H9 (cell line): ENCODE measurements at regions not wholly inside any gene's neighbourhood (a gene's known extent, or its start where the extent isn't known, plus 50 kb on each side); places are given as distances from the start of the nearest gene placed in this dataset.

Experiments
- DNase-seq: peaks from one replicate; pipeline ENCODE4 v3.0.0-alpha.2; 2017
- H2AFZ ChIP-seq: one replicate; pipeline ENCODE4 v1.6.1; 2013; ENCODE audit warnings: mild to moderate bottlenecking, low read length, control low read depth, moderate library complexity
- H2AK5ac ChIP-seq: 2 replicates; pipeline ENCODE4 v1.6.1; 2013; ENCODE audit warnings: low read length, control low read depth, mixed read lengths; ENCODE audit not compliant: insufficient read length
- H2BK120ac ChIP-seq: one replicate; pipeline ENCODE4 v1.6.1; 2013; ENCODE audit warnings: low read depth, mild to moderate bottlenecking, low read length, control low read depth, inconsistent platforms; ENCODE audit not compliant: poor library complexity, severe bottlenecking
- H2BK12ac ChIP-seq: 2 replicates; pipeline ENCODE4 v1.6.1; 2013; ENCODE audit warnings: low read length, control low read depth, mixed read lengths, low read depth; ENCODE audit not compliant: insufficient read length
- H2BK15ac ChIP-seq: 2 replicates; pipeline ENCODE4 v1.6.1; 2013; ENCODE audit warnings: low read depth, low read length, control low read depth
- H2BK20ac ChIP-seq: one replicate; pipeline ENCODE4 v1.6.1; 2013; ENCODE audit warnings: low read depth, mild to moderate bottlenecking, low read length, control low read depth, inconsistent platforms; ENCODE audit not compliant: poor library complexity, severe bottlenecking
- H2BK5ac ChIP-seq: 2 replicates; pipeline ENCODE4 v1.6.1; 2013; ENCODE audit warnings: low read length, control low read depth, mixed read lengths; ENCODE audit not compliant: insufficient read length
- H3K14ac ChIP-seq: 2 replicates; pipeline ENCODE4 v1.6.1; 2013; ENCODE audit warnings: low read length, control low read depth; ENCODE audit not compliant: insufficient read depth
- H3K18ac ChIP-seq: 2 replicates; pipeline ENCODE4 v1.6.1; 2013; ENCODE audit warnings: low read depth, mild to moderate bottlenecking, mixed read lengths, low read length, control low read depth; ENCODE audit not compliant: insufficient read length
- H3K23ac ChIP-seq: 2 replicates; pipeline ENCODE4 v1.6.1; 2013; ENCODE audit warnings: low read length, control low read depth, mixed read lengths, low read depth; ENCODE audit not compliant: insufficient read length
- H3K23me2 ChIP-seq: 2 replicates; pipeline ENCODE4 v1.6.1; 2013; ENCODE audit warnings: low read depth, mild to moderate bottlenecking, mixed read lengths, low read length, control low read depth; ENCODE audit not compliant: insufficient read length, poor library complexity, severe bottlenecking
- H3K27ac ChIP-seq: 2 replicates; pipeline ENCODE4 v1.5.1; 2013; ENCODE audit warnings: low read length, control low read depth, mixed read lengths, low read depth; ENCODE audit not compliant: insufficient read length
- H3K27me3 ChIP-seq: 2 replicates; pipeline ENCODE4 v1.6.1; 2013; ENCODE audit warnings: low read length, control low read depth, inconsistent platforms; ENCODE audit not compliant: insufficient read depth
- H3K4ac ChIP-seq: 2 replicates; pipeline ENCODE4 v1.6.1; 2013; ENCODE audit warnings: low read depth, mild to moderate bottlenecking, control low read depth, inconsistent platforms, low read length, moderate library complexity
- H3K4me1 ChIP-seq: 2 replicates; pipeline ENCODE4 v1.6.1; 2013; ENCODE audit warnings: low read length, control low read depth, inconsistent platforms; ENCODE audit not compliant: insufficient read depth
- H3K4me2 ChIP-seq: 2 replicates; pipeline ENCODE4 v1.6.1; 2013; ENCODE audit warnings: low read length, control low read depth, mixed read lengths; ENCODE audit not compliant: insufficient read length, insufficient read depth
- H3K56ac ChIP-seq: 2 replicates; pipeline ENCODE4 v1.6.1; 2013; ENCODE audit warnings: low read depth, mild to moderate bottlenecking, mixed read lengths, low read length, control low read depth; ENCODE audit not compliant: insufficient read length
- H3K79me1 ChIP-seq: 2 replicates; pipeline ENCODE4 v1.6.1; 2013; ENCODE audit warnings: low read depth, mild to moderate bottlenecking, moderate library complexity, low read length, control low read depth, inconsistent platforms; ENCODE audit not compliant: insufficient read depth, poor library complexity, severe bottlenecking
- H3K79me2 ChIP-seq: 2 replicates; pipeline ENCODE4 v1.6.1; 2013; ENCODE audit warnings: low read length, control low read depth, inconsistent platforms; ENCODE audit not compliant: insufficient read depth
- H3K9ac ChIP-seq: 2 replicates; pipeline ENCODE4 v1.6.1; 2013; ENCODE audit warnings: low read length, control low read depth, mixed read lengths; ENCODE audit not compliant: insufficient read length; ENCODE audit errors: extremely low read depth
- H3K9me3 ChIP-seq: one replicate; pipeline ENCODE4 v1.6.1; 2013; ENCODE audit warnings: low read depth, low read length, inconsistent platforms; ENCODE audit not compliant: control insufficient read depth
- H3T11ph ChIP-seq: one replicate; pipeline ENCODE4 v1.6.1; 2013; ENCODE audit warnings: mild to moderate bottlenecking, low read length, control low read depth, inconsistent platforms
- H4K20me1 ChIP-seq: one replicate; pipeline ENCODE4 v1.6.1; 2013; ENCODE audit not compliant: control insufficient read depth, insufficient read length, insufficient read depth
- H4K5ac ChIP-seq: 2 replicates; pipeline ENCODE4 v1.6.1; 2013; ENCODE audit warnings: low read depth, mild to moderate bottlenecking, mixed read lengths, low read length, control low read depth; ENCODE audit not compliant: insufficient read length
- H4K8ac ChIP-seq: replicated peaks from 2 replicates; pipeline ENCODE4 v1.6.1; 2013; ENCODE audit warnings: low read length, control low read depth, mixed read lengths, low read depth; ENCODE audit not compliant: insufficient read length
- H4K91ac ChIP-seq: 2 replicates; pipeline ENCODE4 v1.6.1; 2013; ENCODE audit warnings: low read depth, mild to moderate bottlenecking, moderate library complexity, mixed read lengths, low read length, control low read depth; ENCODE audit not compliant: insufficient read length
- H3K27ac Mint-ChIP-seq, 3 experiments: 2 replicates in 2 of 3; 3 replicates in 1 of 3; pipeline ENCODE4 v1.8.0; 2020 to 2021; ENCODE audit warnings: mixed read lengths in 3 of 3, mild to moderate bottlenecking in 1 of 3, moderate library complexity in 1 of 3
- H3K27me3 Mint-ChIP-seq: 2 replicates; pipeline ENCODE4 v1.8.0; 2021; ENCODE audit warnings: low read depth, mild to moderate bottlenecking, moderate library complexity, mixed read lengths
- H3K36me3 Mint-ChIP-seq, 3 experiments: 2 replicates in 2 of 3; 3 replicates in 1 of 3; pipeline ENCODE4 v1.8.0; 2020 to 2021; ENCODE audit warnings: low read depth in 3 of 3, mixed read lengths in 3 of 3; ENCODE audit not compliant: insufficient read depth in 1 of 3
- H3K4me1 Mint-ChIP-seq, 2 experiments: 2 replicates each; pipeline ENCODE4 v1.8.0; 2020; ENCODE audit warnings: mixed read lengths in 2 of 2
- H3K4me3 Mint-ChIP-seq, 2 experiments: 2 replicates in 1 of 2; 3 replicates in 1 of 2; pipeline ENCODE4 v1.8.0; 2020 to 2021; ENCODE audit warnings: mild to moderate bottlenecking in 2 of 2, mixed read lengths in 2 of 2, moderate library complexity in 1 of 2
- H3K9me3 Mint-ChIP-seq, 2 experiments: 2 replicates in 1 of 2; 3 replicates in 1 of 2; pipeline ENCODE4 v1.8.0; 2020; ENCODE audit warnings: mild to moderate bottlenecking in 2 of 2, mixed read lengths in 2 of 2, moderate library complexity in 1 of 2
- CTCF ChIP-seq: fragments of 200-600 bp; sonication (generic); conservative IDR thresholded peaks from 3 replicates; pipeline ENCODE4 v1.8.0; 2021; ENCODE audit warnings: antibody characterized with exemption, mild to moderate bottlenecking
- WGBS: extraction: QIAGEN DNeasy Blood & Tissue Kit; methylation state at CpG from one replicate; pipeline ENCODE4 v1.1.7; 2013; ENCODE audit warnings: missing lambda C conversion rate, low lambda C conversion rate, mixed read lengths; ENCODE audit not compliant: insufficient read length; ENCODE audit errors: extremely low coverage; 5-methylcytosine and 5-hydroxymethylcytosine counted together

DNA sequence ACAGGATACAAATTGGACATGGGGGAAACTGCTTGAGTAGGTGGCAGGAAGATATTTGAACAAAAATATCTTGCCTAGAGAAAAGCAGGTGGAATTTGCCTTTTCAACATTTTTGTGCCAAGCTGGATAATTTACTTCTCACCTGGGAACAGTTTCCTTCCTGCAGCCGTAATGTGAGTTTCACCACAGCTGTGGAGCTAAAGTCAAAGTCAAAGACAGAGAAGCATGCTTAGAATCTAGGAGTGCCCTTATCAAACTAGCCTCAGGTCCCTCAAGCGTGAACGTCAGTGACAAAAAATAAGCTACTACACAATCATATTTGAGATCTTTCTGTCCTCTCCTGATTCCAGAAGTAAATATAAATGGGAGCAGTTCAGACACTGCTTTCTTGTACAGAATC is 588.9 kb downstream of the MAT2B start:
- Histone ChIP-seq H2AFZ (no peak overlapping the region), H3K18ac (no peak overlapping the region), H2BK15ac (no peak overlapping the region), H2BK12ac (no peak overlapping the region), H2BK5ac (no peak overlapping the region), H3K4me2 (no peak overlapping the region), H4K20me1 (no peaks in the 10 kb centered on the region), H4K5ac (no peak overlapping the region), H3K14ac (no peak overlapping the region), H2BK20ac (no peak overlapping the region), H3K4ac (no peak overlapping the region), H3K27ac (no peak overlapping the region), H3K4me1 (no peaks in the 10 kb centered on the region), H2BK120ac (no peak overlapping the region), H4K91ac (no peak overlapping the region), H3K79me1 (no peaks in the 10 kb centered on the region), H3K23me2 (no peaks in the 10 kb centered on the region), H3K9ac (no peak overlapping the region), H3K56ac (no peak overlapping the region), H2AK5ac (no peak overlapping the region), H3K9me3 (no peaks in the 10 kb centered on the region), H3K27me3 (no peaks in the 10 kb centered on the region), H3T11ph (no peak overlapping the region), H3K23ac (no peak overlapping the region), H3K79me2 (no peaks in the 10 kb centered on the region), H4K8ac (no peak overlapping the region)
- TF ChIP-seq CTCF, result no peak
- no peaks in the 10 kb centered on the region for H3K9me3 Mint-ChIP-seq
- no CpG with 5 or more reads among the region's 3 CpGs for WGBS
- H3K4me3 Mint-ChIP-seq, result no peak overlapping the region
- DNase-seq, result no peak
- H3K36me3 Mint-ChIP-seq, result no peaks in the 10 kb centered on the region
- no peaks in the 10 kb centered on the region for H3K4me1 Mint-ChIP-seq
- H3K27me3 Mint-ChIP-seq, result no peaks in the 10 kb centered on the region
- H3K27ac Mint-ChIP-seq, result no peak overlapping the region; a peak in 1 of 7 replicates
